ENCODE measurements at regions not wholly inside any gene's neighbourhood (a gene's known extent, or its start where the extent isn't known, plus 50 kb on each side); places are given as distances from the start of the nearest gene placed in this dataset.
"Not testable (repeated sequence)": the region's sequence is repeated elsewhere in the genome, so short reads cannot be mapped to it uniquely, and the experiment has no call there.

- DNase-seq (ENCODE audit: low read depth, low spot score) = peak; percentile 79
Observed at GRCh38 chr13:110010404-110011138, 224.2 kb upstream of the IRS2 start.

GRCh38 chr13:110008816-110009215 lies 222.4 kb upstream of the IRS2 start:
- peak; percentile 41 for DNase-seq (ENCODE audit: low read depth, low spot score)

- peak; percentile 74 for DNase-seq (ENCODE audit: low read depth, low spot score)
Observed at GRCh38 chr13:110006304-110006703, 219.9 kb upstream of the IRS2 start.

GRCh38 chr13:110005563-110005962 lies 219.2 kb upstream of the IRS2 start:
- no peak for DNase-seq (ENCODE audit: low read depth, low spot score)

GRCh38 chr13:110004814-110005213 lies 218.4 kb upstream of the IRS2 start:
- DNase-seq (ENCODE audit: low read depth, low spot score) = no peak

DNA sequence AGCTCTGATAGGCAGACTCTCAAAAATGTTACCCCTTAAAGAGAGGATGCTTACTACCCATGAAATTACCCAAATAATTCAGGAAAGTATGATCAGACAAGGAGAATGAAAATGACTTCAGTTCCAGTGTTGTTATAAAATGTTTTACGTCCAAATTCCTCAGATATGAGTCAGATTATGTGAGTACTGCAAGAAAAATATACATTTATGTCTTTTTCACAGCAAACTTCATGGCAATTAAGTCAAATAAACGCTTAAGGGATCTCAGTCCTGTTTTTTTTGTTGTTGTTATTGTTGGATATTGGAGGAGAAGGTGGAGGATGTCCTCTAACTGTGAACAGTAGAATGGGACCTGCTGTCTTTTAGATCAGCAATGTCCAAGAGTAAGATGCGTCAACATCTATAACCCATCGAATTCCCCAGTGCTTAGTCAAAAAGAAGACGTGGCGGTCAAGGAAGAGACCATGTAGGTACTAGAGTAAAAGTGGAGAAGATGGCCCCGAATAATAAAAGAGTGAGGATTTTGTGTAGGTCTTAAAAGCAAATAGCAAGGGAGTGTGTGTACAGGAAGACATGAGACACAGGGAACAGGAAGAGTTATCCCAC lies 215.4 kb upstream of the IRS2 start:
- no peak for DNase-seq (ENCODE audit: low read depth, low spot score)

GRCh38 chr13:110000534-110001345 lies 214.4 kb upstream of the IRS2 start:
- DNase-seq (ENCODE audit: low read depth, low spot score) = no peak

- no peak for DNase-seq (ENCODE audit: low read depth, low spot score)
Observed at GRCh38 chr13:109999659-110000533, 213.5 kb upstream of the IRS2 start.

DNA sequence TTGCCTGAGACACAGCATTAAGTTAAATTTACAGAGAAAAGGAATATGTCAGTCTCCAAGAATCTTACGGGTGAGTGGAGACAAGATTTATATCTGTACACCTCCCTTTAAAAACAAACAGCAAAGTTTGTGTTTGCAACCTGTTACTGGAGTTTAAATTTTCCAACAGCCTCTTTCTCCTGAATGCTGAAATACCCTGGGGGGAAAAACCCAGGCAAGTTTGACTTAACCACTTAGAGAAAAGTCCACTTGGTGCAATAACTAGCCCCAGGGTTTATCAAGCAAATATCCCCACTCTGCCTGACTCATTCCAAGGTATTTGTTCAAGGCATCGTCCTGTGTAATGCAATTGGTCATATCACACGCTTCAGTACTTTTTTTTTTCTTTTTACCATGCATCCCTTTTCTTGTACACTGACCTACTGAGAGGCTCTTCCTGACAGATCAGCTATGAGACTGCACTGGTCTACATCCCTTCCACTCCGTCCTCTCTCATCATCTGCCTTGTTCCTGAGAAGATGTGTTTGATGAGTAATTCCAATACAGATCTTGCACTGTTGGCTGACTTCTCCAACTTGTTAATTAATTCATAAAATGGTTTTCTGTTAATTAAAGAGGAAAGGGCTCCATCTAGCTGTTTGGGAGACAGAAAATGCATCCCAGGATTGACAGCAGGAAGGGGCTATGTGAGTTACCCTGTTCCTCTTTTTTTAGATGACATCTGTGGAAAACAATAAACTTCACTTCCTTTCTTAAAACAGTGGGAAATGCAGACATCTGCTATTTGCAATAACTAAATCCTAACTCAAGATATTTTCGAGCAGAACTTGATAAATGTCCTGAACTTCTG lies 212.5 kb upstream of the IRS2 start:
- DNase-seq (ENCODE audit: low read depth, low spot score) = peak; percentile 86

GRCh38 chr13:109998037-109998436 lies 211.7 kb upstream of the IRS2 start:
- DNase-seq (ENCODE audit: low read depth, low spot score) = no peak

DNA sequence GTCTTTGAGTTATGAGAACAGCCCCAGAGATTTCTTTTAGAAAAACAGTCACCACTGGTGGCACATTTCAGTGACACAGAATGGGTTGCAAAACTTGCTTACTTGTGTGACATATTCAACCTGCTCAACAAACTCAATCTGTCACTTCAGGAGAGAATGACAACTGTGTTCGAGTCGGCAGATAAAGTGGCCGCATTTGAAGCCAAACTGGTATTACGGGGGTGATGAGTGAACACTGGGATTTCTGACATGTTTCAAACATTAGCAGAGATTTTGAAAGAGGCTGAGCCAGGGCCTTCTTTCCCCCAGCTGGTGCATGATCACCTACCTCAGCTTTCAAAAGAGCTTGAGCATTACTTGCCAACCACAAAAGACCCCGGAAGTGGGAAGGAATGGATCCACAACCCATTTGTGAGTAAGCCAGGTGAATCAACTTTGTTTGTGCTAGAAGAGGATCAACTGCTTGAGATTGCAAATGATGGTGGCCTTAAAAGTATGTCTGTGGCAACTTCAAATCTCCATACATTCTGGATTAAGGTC lies 210.7 kb upstream of the IRS2 start:
- DNase-seq (ENCODE audit: low read depth, low spot score) = not testable (repeated sequence)

DNA sequence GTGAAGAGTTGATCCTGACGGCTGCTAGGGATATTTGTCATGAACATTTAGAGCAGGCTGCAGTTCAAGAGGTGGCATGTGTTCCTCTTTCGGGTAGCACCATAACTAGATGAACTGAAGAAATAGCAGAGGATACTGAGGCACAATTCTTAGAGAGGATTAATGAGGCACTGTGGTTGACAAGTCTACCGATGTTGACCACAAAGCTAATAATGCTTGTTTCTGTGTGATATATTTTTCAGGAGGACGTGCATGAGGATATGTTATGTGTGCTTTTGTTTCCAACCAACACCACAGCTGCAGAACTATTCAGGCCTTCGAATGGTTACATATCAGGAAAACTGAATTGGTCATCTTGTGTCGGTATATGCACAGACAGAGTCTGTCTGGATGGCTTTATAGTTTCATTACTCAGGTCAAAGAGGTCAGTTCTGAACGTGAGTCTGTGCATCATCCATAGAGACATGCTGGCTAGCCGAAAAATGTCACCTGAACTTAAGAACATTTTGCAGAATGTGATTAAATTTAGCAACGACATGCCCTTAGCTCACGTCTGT lies 210.1 kb upstream of the IRS2 start:
- no peak for DNase-seq (ENCODE audit: low read depth, low spot score)

DNA sequence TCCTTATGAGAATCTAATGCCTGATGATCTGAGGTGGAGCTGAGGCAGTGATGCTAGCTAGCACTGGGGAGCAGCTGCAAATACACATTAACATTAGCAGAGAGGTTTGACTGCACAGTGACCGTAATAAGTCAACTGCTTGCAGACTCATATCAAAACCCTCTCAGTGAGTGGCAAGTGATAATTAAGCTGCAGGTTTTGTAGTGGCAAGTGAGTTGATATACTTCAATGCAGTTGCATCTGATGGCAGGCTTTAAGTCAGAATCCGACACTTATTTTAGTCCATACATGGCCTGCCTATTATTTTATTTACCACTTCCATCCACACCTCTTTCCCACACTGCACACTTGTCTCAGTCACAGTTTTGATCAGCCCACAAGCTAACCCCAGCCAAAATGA lies 209.2 kb upstream of the IRS2 start:
- DNase-seq (ENCODE audit: low read depth, low spot score) = no peak

DNA sequence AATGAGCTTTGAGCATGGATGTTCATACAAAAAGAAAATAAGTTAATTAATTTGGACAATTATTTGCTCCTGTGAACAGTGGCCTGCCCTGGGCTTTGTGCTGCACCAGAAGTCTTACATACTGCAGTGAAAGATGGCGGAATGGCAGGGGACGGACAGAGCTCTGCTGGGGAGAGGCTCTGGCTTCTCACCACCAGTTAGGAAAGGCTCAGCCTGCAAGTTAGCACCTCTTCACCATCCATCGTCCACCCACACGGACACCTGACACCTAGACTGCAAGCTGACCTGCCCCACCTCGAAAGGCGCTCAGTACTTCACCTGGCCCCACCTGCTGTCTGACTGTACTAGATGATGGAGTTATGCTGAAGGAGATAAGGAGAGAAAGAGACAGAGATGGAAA lies 203.9 kb upstream of the IRS2 start:
- no peak for DNase-seq (ENCODE audit: low read depth, low spot score)

DNA sequence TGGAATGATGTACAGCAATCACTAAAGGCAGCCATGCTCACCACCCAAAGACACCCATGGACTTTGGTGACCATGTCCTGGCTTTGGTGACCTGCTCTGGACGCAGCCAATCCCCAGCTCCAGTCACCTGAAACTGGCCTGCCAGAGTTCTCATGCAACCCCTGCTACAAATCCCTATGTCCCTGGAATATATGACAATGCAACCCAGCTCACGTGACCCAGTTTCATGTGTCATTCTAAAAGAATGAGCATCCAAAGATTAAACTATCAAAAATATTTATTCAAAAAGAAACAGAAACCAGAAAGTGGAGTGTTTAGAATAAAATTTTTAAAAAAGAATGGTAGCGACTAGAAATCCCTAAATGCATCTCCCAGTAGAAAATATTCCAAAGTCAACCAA lies 203.3 kb upstream of the IRS2 start:
- DNase-seq (ENCODE audit: low read depth, low spot score) = peak; percentile 28

- peak; percentile 65 for DNase-seq (ENCODE audit: low read depth, low spot score)
Observed at GRCh38 chr13:109989155-109989554, 202.8 kb upstream of the IRS2 start.

- no peak for DNase-seq (ENCODE audit: low read depth, low spot score)
Observed at GRCh38 chr13:109986851-109987250, 200.5 kb upstream of the IRS2 start.

- DNase-seq (ENCODE audit: low read depth, low spot score) = no peak
Observed at GRCh38 chr13:109985871-109986450, 199.6 kb upstream of the IRS2 start.

DNA sequence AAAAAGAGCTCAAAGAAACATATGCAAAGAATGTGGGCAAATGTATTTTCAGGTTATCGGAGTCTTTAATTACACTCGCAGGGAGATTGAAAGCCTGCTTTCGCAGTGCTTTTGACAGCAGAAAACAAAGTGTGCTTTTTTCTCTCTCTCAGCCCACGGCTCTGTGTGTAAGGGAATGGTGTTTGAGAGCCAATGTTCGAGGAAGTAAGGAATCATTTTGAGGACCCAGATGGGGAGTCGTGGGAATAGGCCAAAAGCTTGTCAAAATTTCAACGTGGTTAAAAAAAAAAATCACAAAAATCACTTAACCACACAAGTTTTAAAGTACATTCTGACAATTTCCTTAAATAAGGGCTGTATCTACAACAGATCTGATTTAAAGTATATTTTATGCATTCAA lies 197.1 kb upstream of the IRS2 start:
- DNase-seq (ENCODE audit: low read depth, low spot score) = peak; percentile 39

- DNase-seq (ENCODE audit: low read depth, low spot score) = no peak
Observed at GRCh38 chr13:109981000-109981399, 194.6 kb upstream of the IRS2 start.

Measured in astrocyte of the hippocampus (primary cell).